ENCODE measurements at regions not wholly inside any gene's neighbourhood (a gene's known extent, or its start where the extent isn't known, plus 50 kb on each side); places are given as distances from the start of the nearest gene placed in this dataset.

DNA sequence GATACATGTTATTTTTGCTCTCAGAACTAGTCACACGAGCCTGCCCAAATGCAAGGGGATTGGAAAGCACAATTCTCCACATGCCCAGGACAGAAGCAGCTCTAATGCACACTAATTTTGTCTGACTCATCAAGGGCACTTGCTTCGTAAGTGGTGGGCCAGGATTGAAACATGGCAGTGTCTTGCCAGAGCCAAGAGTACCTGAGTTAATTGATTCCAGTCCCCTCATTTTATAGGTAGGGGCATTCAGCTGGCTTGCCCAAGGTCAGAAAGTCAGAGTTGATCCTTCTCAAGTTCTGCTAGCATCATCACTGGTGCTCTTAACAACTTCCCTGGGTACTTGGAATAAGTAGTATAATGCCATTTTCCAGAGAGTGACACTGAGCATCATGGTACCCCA lies 356.1 kb downstream of the ZNF326 start:
- TF ChIP-seq EZH2phosphoT487 (IDR thresholded peaks at IDR 0.05; ENCODE audit: low read depth) = no peak
- TF ChIP-seq, protein P1, sequence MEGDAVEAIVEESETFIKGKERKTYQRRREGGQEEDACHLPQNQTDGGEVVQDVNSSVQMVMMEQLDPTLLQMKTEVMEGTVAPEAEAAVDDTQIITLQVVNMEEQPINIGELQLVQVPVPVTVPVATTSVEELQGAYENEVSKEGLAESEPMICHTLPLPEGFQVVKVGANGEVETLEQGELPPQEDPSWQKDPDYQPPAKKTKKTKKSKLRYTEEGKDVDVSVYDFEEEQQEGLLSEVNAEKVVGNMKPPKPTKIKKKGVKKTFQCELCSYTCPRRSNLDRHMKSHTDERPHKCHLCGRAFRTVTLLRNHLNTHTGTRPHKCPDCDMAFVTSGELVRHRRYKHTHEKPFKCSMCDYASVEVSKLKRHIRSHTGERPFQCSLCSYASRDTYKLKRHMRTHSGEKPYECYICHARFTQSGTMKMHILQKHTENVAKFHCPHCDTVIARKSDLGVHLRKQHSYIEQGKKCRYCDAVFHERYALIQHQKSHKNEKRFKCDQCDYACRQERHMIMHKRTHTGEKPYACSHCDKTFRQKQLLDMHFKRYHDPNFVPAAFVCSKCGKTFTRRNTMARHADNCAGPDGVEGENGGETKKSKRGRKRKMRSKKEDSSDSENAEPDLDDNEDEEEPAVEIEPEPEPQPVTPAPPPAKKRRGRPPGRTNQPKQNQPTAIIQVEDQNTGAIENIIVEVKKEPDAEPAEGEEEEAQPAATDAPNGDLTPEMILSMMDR (IDR thresholded peaks at IDR 0.05; ENCODE audit: low read depth, low read length) = no peak

Data from OCI-LY3 (cell line).